Neuronal stem cell (in vitro differentiated cells): ENCODE measurements at regions not wholly inside any gene's neighbourhood (a gene's known extent, or its start where the extent isn't known, plus 50 kb on each side); places are given as distances from the start of the nearest gene placed in this dataset.

Experiments used
- DNase-seq: peaks from one replicate; pipeline ENCODE4 v3.0.0-alpha.2; 2013; ENCODE audit warnings: low spot score
- H2AFZ ChIP-seq: one replicate; pipeline ENCODE4 v1.6.1; 2013; ENCODE audit warnings: mild to moderate bottlenecking, low read length, inconsistent platforms
- H2AK5ac ChIP-seq: 2 replicates; pipeline ENCODE4 v1.6.1; 2013; ENCODE audit warnings: low read depth, mild to moderate bottlenecking, inconsistent platforms, low read length, moderate library complexity, mixed read lengths
- H2BK120ac ChIP-seq: 2 replicates; pipeline ENCODE4 v1.6.1; 2013; ENCODE audit warnings: low read depth, mild to moderate bottlenecking, inconsistent platforms, low read length, moderate library complexity, mixed read lengths
- H2BK12ac ChIP-seq: one replicate; pipeline ENCODE4 v1.6.1; 2013; ENCODE audit warnings: low read length, inconsistent platforms
- H2BK15ac ChIP-seq: 2 replicates; pipeline ENCODE4 v1.6.1; 2013; ENCODE audit warnings: mild to moderate bottlenecking, low read length, inconsistent platforms, mixed read lengths
- H2BK5ac ChIP-seq: one replicate; pipeline ENCODE4 v1.6.1; 2013; ENCODE audit warnings: inconsistent platforms, mild to moderate bottlenecking, low read length, moderate library complexity
- H3K14ac ChIP-seq: one replicate; pipeline ENCODE4 v1.6.1; 2013; ENCODE audit warnings: low read length, inconsistent platforms
- H3K18ac ChIP-seq: 2 replicates; pipeline ENCODE4 v1.6.1; 2013; ENCODE audit warnings: low read length, inconsistent platforms
- H3K23ac ChIP-seq: 2 replicates; pipeline ENCODE4 v1.6.1; 2013; ENCODE audit warnings: low read depth, mild to moderate bottlenecking, mixed read lengths, low read length, inconsistent platforms; ENCODE audit not compliant: poor library complexity
- H3K27ac ChIP-seq: replicated peaks from 3 replicates; pipeline ENCODE4 v1.5.1; 2013; ENCODE audit warnings: low read length, inconsistent platforms
- H3K27me3 ChIP-seq, 3 experiments: 2 replicates each; pipeline ENCODE4 v1.6.1; 2013; ENCODE audit warnings: low read length in 3 of 3, mild to moderate bottlenecking in 2 of 3, inconsistent platforms in 1 of 3, low read depth in 1 of 3, mixed read lengths in 1 of 3, moderate library complexity in 1 of 3; ENCODE audit not compliant: control insufficient read depth in 3 of 3, insufficient read depth in 3 of 3
- H3K36me3 ChIP-seq, 2 donors: replicated peaks in 1 of 2; 2 replicates each; pipeline ENCODE4 v1.6.1; 2013; ENCODE audit warnings: low read length in 2 of 2; ENCODE audit not compliant: control insufficient read depth in 2 of 2, insufficient read depth in 2 of 2
- H3K4ac ChIP-seq: 2 replicates; pipeline ENCODE4 v1.6.1; 2013; ENCODE audit warnings: inconsistent platforms, mild to moderate bottlenecking, low read length, moderate library complexity
- H3K4me1 ChIP-seq, 2 donors: 1 replicate in 1 of 2; 2 replicates in 1 of 2; pipeline ENCODE4 v1.6.1; 2013; ENCODE audit warnings: low read length in 2 of 2, low read depth in 1 of 2; ENCODE audit not compliant: control insufficient read depth in 2 of 2, insufficient read depth in 1 of 2
- H3K4me2 ChIP-seq: one replicate; pipeline ENCODE4 v1.6.1; 2013; ENCODE audit warnings: mild to moderate bottlenecking, low read length, inconsistent platforms; ENCODE audit not compliant: insufficient read depth, poor library complexity, severe bottlenecking
- H3K4me3 ChIP-seq, 2 donors: 2 replicates each; pipeline ENCODE4 v1.5.1; 2013; ENCODE audit warnings: low read length in 2 of 2, mild to moderate bottlenecking in 2 of 2, inconsistent platforms in 1 of 2, moderate library complexity in 1 of 2
- H3K79me1 ChIP-seq: one replicate; pipeline ENCODE4 v1.6.1; 2013; ENCODE audit warnings: low read depth, mild to moderate bottlenecking, inconsistent platforms, low read length, moderate library complexity
- H3K9ac ChIP-seq: one replicate; pipeline ENCODE4 v1.6.1; 2013; ENCODE audit warnings: mild to moderate bottlenecking, low read depth, low read length, inconsistent platforms; ENCODE audit not compliant: poor library complexity
- H3K9me3 ChIP-seq, 2 donors: replicated peaks in 1 of 2; 2 replicates each; pipeline versions ENCODE3 to v1.6.1; 2013; ENCODE audit warnings: low read length in 2 of 2, mild to moderate bottlenecking in 2 of 2, inconsistent platforms in 1 of 2, low read depth in 1 of 2, mixed read lengths in 1 of 2, moderate library complexity in 1 of 2; ENCODE audit not compliant: control insufficient read depth in 2 of 2, insufficient read depth in 1 of 2
- H4K8ac ChIP-seq: one replicate; pipeline ENCODE4 v1.6.1; 2013; ENCODE audit warnings: low read depth, mild to moderate bottlenecking, inconsistent platforms, low read length, moderate library complexity
- H4K91ac ChIP-seq: one replicate; pipeline ENCODE4 v1.6.1; 2013; ENCODE audit warnings: low read length, low read depth, mild to moderate bottlenecking, inconsistent platforms; ENCODE audit not compliant: poor library complexity
- WGBS, 2 donors: extraction: QIAGEN DNeasy Blood & Tissue Kit; methylation state at CpG; one replicate each; pipeline ENCODE4 v1.1.7; 2013; ENCODE audit warnings: missing lambda C conversion rate in 2 of 2, mixed read lengths in 1 of 2; ENCODE audit not compliant: insufficient read length in 2 of 2, insufficient replicate concordance in 1 of 2; ENCODE audit errors: extremely low coverage in 2 of 2; 5-methylcytosine and 5-hydroxymethylcytosine counted together

DNA sequence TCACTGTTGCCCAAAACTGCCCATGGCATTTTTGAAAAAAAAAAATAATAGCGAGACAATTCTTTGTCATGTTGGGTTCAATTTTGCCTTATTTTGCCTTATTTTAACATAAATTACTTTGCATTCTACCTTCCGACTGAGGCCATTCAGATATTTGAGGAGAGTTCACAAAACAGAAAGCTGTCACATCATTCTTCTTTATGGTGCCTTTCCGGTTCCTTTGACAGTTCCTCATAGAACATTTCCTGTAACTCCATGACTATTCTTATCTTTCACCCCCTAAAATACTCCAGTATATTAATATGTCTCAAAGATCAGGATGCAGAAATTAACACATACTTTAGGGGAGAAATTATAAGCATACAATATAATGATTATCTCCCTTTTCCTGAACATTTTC lies 476.7 kb downstream of the NOVA1 start:
- H2AK5ac ChIP-seq: no peak overlapping the region
- no peaks in the 10 kb centered on the region for H3K36me3 ChIP-seq
- no peak overlapping the region for H3K27ac ChIP-seq
- H3K9ac ChIP-seq: no peak overlapping the region
- no peak overlapping the region for H3K4me3 ChIP-seq
- no peak overlapping the region for H3K14ac ChIP-seq
- H3K4ac ChIP-seq: no peak overlapping the region
- no peak overlapping the region for H3K23ac ChIP-seq
- no peak overlapping the region for H2BK120ac ChIP-seq
- no peak overlapping the region for H3K18ac ChIP-seq
- H4K8ac ChIP-seq: no peak overlapping the region
- no peak overlapping the region for H2BK15ac ChIP-seq
- no peak for DNase-seq
- H4K91ac ChIP-seq: no peak overlapping the region
- no peak overlapping the region for H2BK5ac ChIP-seq
- no CpG with 5 or more reads among the region's 3 CpGs for WGBS, 2 donors
- H3K9me3 ChIP-seq: no peaks in the 10 kb centered on the region
- H3K4me2 ChIP-seq: no peak overlapping the region
- no peaks in the 10 kb centered on the region for H3K4me1 ChIP-seq
- H2BK12ac ChIP-seq: no peak overlapping the region
- no peaks in the 10 kb centered on the region for H3K27me3 ChIP-seq
- no peaks in the 10 kb centered on the region for H3K79me1 ChIP-seq
- H2AFZ ChIP-seq: no peak overlapping the region

DNA sequence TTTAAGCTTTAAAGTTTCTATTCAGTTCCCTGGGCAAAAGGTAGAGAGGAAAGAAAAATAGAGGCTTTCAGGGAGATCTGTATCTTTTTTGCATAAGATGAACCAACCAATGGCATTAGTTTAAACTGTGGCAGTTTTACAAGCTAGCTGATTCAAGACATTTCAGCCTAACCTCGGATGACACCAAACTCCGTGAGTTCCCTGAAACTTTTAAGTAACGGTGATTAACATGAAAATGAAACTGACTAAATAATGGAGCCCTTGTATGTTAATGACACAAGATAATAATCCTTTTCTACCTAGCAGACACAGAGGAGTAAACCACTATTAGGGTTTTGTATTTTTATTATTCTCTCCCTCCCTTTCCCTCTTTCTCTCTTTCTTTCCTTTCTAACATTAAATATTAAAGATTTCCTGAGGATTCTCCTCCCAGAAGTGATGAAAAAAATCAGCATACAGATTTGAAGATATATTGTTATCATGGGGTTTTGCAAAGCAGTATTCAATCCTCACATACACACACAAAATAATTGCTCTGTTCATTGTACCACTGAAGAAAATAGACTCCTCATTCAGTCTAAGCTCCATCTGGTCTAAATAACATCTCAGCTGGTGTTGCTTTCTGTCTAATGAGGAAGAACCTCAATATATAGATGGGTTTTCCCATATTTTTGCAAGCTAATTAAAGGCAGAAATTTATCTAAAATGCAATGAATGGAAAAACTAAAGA lies 483.8 kb downstream of the NOVA1 start:
- Histone ChIP-seq H3K4me2 (no peak overlapping the region), H2AK5ac (no peak overlapping the region), H3K9ac (no peak overlapping the region), H2BK120ac (no peak overlapping the region), H4K91ac (no peak overlapping the region), H3K36me3 (no peaks in the 10 kb centered on the region), H3K27me3 (no peaks in the 10 kb centered on the region), H3K14ac (no peak overlapping the region), H2BK15ac (no peak overlapping the region), H2AFZ (no peak overlapping the region), H3K9me3 (no peaks in the 10 kb centered on the region), H3K18ac (no peak overlapping the region), H3K4me1 (no peaks in the 10 kb centered on the region), H3K4me3 (no peak overlapping the region), H2BK12ac (no peak overlapping the region), H3K4ac (no peak overlapping the region), H3K27ac (no peak overlapping the region), H3K79me1 (no peaks in the 10 kb centered on the region), H4K8ac (no peak overlapping the region), H3K23ac (no peak overlapping the region), H2BK5ac (no peak overlapping the region)
- DNase-seq: no peak
- WGBS, 2 donors: no CpG with 5 or more reads among the region's 3 CpGs

DNA sequence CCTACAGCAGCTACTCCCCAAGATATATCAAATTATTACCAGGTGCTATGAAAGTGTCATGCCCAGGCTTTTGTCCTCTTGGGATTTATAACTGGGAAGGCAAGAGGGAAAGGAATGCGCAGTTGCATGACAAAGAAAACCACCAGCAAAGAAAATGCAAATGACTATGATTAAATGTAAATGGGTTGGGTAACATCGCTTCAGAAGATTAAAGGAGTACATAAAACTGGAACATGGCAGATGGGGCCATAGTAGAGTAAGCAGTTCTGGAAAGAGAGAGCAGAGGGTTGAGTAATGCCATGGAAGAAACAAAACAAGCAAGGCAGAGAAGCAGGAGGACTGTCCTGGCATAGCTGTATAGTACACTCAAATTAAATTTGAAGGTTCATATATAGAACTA lies 493.1 kb downstream of the NOVA1 start:
- Histone ChIP-seq H4K91ac (no peak overlapping the region), H3K9me3 (no peaks in the 10 kb centered on the region), H3K9ac (no peak overlapping the region), H3K14ac (no peak overlapping the region), H3K79me1 (no peaks in the 10 kb centered on the region), H3K27ac (no peak overlapping the region), H3K36me3 (no peaks in the 10 kb centered on the region), H2AK5ac (no peak overlapping the region), H3K27me3 (no peaks in the 10 kb centered on the region), H2BK5ac (no peak overlapping the region), H4K8ac (no peak overlapping the region), H2BK12ac (no peak overlapping the region), H3K4me2 (no peak overlapping the region), H3K4me1 (peaks cover 0 to 4% of the 10 kb centered on the region in 2 donors), H3K4ac (no peak overlapping the region), H2AFZ (no peak overlapping the region), H3K4me3 (no peak overlapping the region), H3K18ac (no peak overlapping the region), H2BK120ac (no peak overlapping the region), H2BK15ac (no peak overlapping the region), H3K23ac (no peak overlapping the region)
- no peak for DNase-seq
- WGBS, 2 donors: no CpG with 5 or more reads among the region's 2 CpGs

DNA sequence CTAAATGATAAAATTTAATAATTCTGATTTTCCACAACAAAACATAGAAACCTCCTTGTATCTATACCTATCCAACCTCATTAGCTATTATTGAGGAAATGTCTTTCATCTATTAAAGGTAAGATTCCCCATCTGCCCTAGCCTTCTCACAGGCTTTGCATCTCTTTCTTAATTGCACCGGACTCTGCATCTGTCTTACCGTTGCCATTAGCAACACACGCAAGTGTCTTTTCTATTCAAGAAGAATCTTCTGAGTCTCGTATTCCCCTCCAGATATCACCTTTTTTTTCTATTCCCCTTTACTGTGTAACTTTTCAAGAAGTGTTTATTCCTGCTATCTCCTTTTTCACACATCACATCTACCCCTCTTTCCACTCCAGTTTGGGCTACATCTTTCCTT lies 500.0 kb downstream of the NOVA1 start:
- Histone ChIP-seq H2BK12ac (no peak overlapping the region), H3K14ac (no peak overlapping the region), H2BK120ac (no peak overlapping the region), H3K4me1 (peaks cover 0 to 1% of the 10 kb centered on the region in 2 donors), H3K4me2 (no peak overlapping the region), H3K9me3 (no peaks in the 10 kb centered on the region), H2BK15ac (no peak overlapping the region), H2BK5ac (no peak overlapping the region), H3K79me1 (no peaks in the 10 kb centered on the region), H3K27ac (no peak overlapping the region), H3K18ac (no peak overlapping the region), H4K91ac (no peak overlapping the region), H3K4ac (no peak overlapping the region), H3K23ac (no peak overlapping the region), H2AK5ac (no peak overlapping the region), H2AFZ (no peak overlapping the region), H3K27me3 (no peaks in the 10 kb centered on the region), H4K8ac (no peak overlapping the region), H3K4me3 (no peak overlapping the region), H3K36me3 (no peaks in the 10 kb centered on the region), H3K9ac (no peak overlapping the region)
- DNase-seq: no peak
- no CpG with 5 or more reads among the region's 4 CpGs for WGBS, 2 donors
